ENCODE measurements at regions not wholly inside any gene's neighbourhood (a gene's known extent, or its start where the extent isn't known, plus 50 kb on each side); places are given as distances from the start of the nearest gene placed in this dataset.

GRCh38 chr3:168427835-168428475, 332.2 kb upstream of the GOLIM4 start:
- DNase-seq: no peak

- no peak for DNase-seq
Observed at GRCh38 chr3:168427156-168427555, 331.4 kb upstream of the GOLIM4 start.

- no peak for DNase-seq
Observed at GRCh38 chr3:168425936-168426595, 330.3 kb upstream of the GOLIM4 start.

GRCh38 chr3:168424059-168424734, 328.5 kb upstream of the GOLIM4 start:
- no peak for DNase-seq

GRCh38 chr3:168422843-168423242, 327.1 kb upstream of the GOLIM4 start:
- no peak for DNase-seq

GRCh38 chr3:168419091-168419490, 323.4 kb upstream of the GOLIM4 start:
- no peak for DNase-seq

GRCh38 chr3:168417016-168417415, 321.3 kb upstream of the GOLIM4 start:
- DNase-seq: no peak

- no peak for DNase-seq
Observed at GRCh38 chr3:168416446-168416845, 320.7 kb upstream of the GOLIM4 start.

- DNase-seq: no peak
Observed at GRCh38 chr3:168414149-168414548, 318.4 kb upstream of the GOLIM4 start.

GRCh38 chr3:168407381-168407780, 311.7 kb upstream of the GOLIM4 start:
- DNase-seq: no peak

GRCh38 chr3:168405288-168405687, 309.6 kb upstream of the GOLIM4 start:
- no peak for DNase-seq

GRCh38 chr3:168398371-168399025, 302.8 kb upstream of the GOLIM4 start:
- DNase-seq: no peak

- DNase-seq: no peak
Observed at GRCh38 chr3:168396861-168397260, 301.1 kb upstream of the GOLIM4 start.

GRCh38 chr3:168395551-168395950, 299.8 kb upstream of the GOLIM4 start:
- DNase-seq: no peak

GRCh38 chr3:168394439-168394838, 298.7 kb upstream of the GOLIM4 start:
- no peak for DNase-seq

GRCh38 chr3:168386301-168386700, 290.6 kb upstream of the GOLIM4 start:
- no peak for DNase-seq

- DNase-seq: no peak
Observed at GRCh38 chr3:168384990-168385389, 289.3 kb upstream of the GOLIM4 start.

GRCh38 chr3:168383573-168383972, 287.8 kb upstream of the GOLIM4 start:
- DNase-seq: no peak

- no peak for DNase-seq
Observed at GRCh38 chr3:168371846-168372245, 276.1 kb upstream of the GOLIM4 start.

GRCh38 chr3:168364967-168365366, 269.2 kb upstream of the GOLIM4 start:
- DNase-seq: no peak

GRCh38 chr3:168362661-168363247, 267.0 kb upstream of the GOLIM4 start:
- DNase-seq: no peak

- DNase-seq: no peak
Observed at GRCh38 chr3:168362156-168362555, 266.4 kb upstream of the GOLIM4 start.

- no peak for DNase-seq
Observed at GRCh38 chr3:168360993-168361392, 265.3 kb upstream of the GOLIM4 start.
